ENCODE measurements at regions not wholly inside any gene's neighbourhood (a gene's known extent, or its start where the extent isn't known, plus 50 kb on each side); places are given as distances from the start of the nearest gene placed in this dataset.

DNA sequence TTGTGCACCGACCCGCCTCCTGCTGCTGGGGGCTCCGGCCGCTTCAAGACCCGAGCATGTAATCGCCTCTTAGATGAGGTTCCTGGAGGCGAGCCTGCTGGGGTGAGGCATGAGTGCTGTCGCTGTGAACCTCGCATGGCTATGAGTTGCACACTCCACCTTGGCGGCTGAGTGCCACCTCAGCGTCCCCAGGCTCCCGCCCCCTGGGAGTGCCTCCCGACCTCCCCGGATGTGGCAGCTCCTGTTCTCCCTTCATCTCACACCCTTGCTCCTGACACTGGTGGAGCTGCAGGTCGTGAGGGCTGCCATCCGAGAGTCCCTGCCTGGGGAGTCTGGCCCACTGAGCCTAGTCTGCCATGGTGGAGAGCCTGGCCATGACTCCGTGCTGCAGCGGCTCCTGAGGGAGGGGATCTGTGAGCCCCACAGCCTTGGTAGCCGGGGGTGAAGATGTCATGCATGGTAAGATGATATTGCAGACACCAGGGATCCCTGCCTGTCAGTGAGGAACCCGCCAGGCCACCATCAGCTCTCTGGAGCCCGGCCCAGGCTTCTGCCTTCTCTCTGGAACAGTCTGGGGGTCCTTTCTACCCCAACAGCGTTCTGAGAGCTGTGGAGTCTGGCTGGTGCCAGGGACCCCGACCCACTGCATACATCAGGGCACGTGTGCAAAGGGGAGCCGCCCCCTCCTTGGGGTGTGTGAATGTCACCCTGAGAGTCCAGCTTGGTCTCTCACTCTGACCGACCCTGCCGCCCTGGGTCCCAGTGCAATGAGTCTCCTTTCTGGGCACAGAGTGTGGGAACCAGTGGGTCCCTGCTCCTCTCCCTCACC, 61.6 kb upstream of the HS6ST1 start:
- no peak for DNase-seq (ENCODE audit: low read depth in 2 of 2)

DNA sequence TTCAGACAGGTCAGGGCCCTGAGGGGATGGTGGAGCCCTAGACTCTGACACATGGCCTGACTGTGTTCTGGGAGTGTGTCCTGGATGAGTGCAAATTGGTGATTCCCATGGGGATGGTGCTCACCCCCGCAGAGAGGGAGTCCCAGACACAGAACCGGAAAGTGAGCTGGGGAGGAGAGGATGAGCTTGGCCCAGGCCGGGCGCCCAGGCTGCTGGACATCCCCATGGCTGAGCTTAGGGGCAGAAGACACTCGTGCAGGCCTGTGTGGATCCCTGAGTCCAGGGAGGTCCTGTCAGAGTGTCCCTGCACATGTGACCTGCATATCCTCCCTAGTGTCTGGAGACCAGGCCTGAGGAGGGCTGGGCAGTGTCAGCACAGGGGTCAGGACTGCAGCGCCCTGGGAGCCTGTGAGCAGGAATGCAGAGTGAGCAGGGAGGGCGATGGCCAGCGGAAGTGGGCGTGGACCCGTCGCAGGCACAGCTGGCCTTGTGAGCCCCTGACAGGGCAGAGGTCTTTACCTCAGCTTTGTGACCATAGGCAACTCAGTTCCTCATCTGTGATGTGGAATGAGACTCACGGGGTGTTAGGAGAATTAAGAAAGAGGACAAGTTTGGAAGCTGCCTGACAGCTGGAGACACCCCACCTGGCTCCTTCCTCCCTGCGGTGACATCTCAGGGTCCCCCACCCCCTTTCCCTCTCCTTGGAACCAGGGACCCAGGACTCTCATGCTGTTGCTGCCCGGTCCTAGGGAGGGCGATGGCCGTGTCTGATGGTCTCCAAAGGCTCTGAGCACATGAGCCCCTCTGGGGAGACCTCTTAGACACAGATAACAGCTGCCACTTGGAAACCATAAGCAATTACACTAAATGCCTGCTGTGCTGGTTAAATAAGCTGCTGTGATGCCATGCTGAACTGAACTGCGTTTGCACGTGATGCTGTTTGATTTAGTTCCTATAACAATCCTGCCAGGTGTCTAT, 62.6 kb upstream of the HS6ST1 start:
- DNase-seq (ENCODE audit: low read depth in 2 of 2), result no peak

DNA sequence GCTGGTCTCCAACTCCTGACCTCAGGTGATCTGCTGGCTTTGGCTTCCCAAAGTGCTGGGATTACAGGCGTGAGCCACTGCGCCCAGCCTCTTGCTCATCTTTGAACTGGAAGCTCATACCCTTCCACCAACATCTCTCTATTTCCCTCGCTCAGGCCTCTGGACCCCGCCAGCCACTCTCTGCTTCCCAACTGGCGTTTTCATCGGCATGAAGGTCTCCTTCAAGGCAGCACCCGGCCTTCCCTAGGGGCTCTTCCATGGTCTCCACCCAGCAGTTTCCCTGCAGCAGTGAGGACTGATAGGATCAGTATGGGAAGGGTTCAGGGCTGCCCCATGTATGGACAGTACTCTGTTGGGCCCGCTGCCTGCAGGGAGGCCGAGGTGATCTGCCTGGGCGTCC, 65.8 kb upstream of the HS6ST1 start:
- no peak for DNase-seq (ENCODE audit: low read depth in 2 of 2)

DNA sequence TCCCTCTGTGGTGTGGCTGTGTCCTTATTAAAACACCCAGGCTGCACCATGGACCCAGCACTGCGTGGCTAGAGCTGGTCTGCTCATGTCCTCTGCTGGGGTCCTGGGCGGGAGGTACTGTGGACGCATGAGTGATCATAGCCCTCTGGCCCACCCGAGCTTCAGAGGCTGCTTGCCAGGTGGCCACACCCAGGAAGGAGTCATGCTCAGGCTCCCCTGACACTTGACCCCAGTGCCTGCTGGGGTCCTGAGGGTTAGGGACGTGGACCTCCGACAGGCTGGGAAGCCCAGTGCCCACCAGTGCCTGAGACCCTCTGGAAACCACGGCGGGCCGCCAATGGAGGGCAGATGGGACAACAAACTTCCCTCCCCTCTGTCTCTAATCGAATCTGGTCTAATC, 66.3 kb upstream of the HS6ST1 start:
- no peak for DNase-seq (ENCODE audit: low read depth in 2 of 2)

DNA sequence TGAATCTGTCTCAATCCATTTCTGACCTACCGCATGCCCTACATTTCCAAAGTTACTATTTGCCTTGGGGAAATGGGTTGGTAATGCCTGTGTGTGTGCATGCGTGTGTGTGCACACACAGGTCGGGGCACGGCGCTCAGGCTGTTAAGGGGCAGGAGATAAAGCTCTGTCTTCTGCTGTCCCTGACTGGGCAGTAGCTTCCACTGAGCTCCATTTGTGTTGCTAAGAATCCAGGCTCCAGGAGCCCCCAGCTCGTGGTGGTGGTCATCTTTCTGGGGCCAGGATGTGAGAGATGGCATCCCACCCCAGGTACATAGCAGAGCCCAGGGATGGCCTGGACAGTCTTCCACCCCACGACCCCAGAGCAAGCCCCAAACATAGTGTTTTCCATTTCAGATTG, 66.7 kb upstream of the HS6ST1 start:
- no peak for DNase-seq (ENCODE audit: low read depth in 2 of 2)

DNA sequence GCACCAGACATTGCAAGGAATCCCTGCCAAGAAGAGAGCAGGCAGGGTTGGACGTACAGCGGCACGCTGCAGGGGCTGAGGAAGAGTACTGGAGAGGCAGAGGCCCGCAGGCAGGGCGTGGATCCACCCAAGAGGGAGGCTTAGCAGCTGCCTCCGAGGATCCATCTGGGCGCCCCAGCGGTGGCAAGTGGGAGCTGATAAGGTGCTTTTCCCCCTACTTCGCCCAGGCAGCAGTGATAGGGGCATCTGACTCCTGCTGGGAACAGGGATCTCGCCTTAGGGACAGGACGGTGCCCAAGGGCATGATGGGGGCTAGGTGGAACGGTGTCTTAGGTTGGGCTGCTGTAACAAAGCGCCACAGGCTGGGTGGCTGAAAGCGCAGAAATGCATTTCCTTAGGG, 67.4 kb upstream of the HS6ST1 start:
- DNase-seq (ENCODE audit: low read depth in 2 of 2), result no peak

DNA sequence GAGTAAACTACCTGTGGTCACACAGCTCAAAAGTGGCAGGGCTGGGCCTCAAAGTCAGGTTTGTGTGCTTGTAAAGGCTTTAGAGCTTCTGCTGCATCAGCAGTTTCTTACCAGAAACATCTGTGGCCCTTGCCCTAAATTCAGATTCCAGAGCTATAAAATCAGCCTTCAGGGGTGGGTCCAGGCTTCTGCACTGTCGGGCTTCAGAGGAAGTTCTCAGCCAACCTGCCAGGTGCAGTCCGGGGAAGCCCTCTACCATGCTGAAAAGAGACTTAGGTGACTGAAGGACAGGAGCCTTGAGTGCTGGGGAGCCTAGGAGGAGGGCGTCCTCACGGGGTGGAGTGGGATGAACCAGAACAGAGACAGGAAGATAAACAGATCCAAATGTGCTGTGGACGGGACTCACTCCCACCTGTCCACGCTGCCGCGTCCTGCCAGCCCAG, 69.9 kb upstream of the HS6ST1 start:
- no peak for DNase-seq (ENCODE audit: low read depth in 2 of 2)

DNA sequence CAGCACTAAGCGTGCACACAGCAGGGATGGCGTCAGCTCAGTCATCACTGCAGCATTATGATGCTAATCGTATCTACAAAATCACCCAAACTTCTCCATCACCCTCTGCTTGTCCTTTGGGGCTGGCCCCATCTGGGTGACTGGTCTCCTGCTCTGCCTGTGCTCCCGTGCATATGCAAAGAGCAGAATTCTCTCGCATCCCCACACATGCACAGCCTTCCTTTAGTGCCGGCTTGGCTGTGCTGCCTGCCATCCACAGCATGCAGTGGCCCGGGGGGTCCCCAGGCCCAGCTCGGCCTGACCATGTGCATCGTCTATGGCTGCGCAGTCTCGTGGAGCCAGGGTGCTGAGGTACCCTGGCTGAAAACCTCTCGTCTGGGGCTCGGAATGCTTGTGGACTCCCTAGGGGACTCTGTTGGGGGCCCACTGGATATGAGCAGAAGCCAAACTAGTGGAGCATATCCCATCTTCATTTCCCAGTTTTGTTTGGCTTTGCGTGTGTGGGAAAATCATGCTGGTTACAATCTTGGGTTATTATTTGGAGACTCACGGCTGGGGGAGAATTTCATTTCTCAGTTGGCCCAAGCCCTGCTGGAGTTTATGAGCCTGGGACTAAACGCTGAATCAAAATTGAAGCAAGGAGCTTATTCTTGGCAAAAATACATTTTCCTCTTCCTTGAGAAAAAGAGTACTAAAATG, 70.9 kb upstream of the HS6ST1 start:
- no peak for DNase-seq (ENCODE audit: low read depth in 2 of 2)

DNA sequence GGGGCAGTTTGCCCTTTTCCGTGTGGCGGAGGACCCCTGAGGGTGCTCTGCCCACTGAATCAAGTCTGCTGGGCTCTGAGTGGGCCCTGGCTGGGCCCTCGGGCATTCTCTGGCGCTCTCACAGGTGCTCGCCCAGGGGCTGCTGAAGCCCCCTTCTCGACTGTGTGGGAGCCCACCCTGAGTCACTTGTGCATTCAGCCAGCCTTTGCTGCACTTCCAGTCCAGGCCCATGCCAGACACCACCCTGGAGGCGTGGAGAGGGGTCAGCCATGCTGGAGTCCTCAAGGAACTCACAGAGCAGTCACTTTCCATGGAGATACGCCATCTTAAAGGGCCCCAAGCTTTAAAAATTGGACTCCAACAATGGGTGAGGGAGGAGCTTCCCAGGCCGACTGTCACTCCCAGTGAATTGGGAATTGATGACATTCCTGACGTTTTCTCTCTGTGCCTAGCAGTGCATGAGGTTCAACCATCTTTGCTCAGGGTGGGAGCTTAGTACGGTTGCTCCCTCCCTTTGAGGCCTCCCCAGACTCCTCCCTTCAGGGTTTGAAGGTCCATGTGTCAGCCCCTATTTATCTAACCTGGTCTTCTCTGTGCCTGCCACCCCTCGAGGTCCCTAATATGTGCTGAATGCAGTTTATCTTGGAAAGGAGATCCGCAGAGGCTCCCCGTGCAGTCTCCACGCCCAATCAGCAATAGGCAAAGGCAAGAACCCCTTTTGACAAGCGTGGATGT, 71.8 kb upstream of the HS6ST1 start:
- no peak for DNase-seq (ENCODE audit: low read depth in 2 of 2)

DNA sequence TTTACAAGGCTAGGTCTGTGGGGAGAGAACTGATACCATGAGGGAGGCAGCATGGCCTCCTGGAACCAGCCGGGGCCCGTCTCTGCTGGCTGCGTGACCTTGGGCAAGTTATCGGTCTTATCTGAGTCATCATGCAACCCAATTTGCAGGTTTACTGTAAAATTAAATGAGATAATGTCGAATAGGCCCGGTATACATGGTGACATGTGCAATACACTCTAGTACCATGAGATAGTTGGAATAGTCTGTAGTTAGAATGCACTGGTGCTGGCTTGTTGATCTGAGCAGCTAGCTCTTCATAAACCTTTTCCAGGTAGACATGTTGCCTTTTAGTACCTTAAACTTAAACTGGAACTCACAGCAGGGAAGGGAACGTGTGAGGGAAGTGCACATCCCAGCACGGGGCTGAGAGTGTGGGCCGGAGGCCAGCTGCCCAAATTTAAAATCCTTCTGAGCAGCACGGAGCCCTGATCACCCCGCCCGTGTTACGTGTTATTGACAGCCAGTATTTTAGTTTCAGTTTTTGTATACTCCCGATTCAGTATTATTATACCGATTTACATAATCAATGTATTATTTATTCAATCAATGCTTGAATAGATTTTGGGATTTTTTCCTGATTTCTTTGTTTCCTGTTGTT, 72.4 kb upstream of the HS6ST1 start:
- DNase-seq (ENCODE audit: low read depth in 2 of 2), result no peak

DNA sequence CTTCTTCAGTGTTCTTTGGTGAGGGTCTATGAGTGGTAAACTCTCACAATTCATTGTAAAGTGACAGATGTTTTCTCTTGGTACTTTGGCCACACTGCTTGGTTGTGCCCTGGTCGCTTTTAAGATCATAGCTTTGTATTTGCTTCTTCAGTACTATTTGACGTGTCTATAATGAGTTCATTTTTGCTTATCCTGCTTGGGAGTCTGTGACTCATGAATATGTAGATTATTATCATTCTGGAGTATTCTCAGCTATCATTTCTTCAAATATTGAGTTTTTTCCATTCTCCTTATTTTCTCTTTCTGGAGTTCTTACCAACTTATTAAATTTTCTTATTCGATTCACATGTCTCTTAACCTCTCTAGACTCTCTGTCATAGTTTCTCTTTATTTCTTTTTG, 73.0 kb upstream of the HS6ST1 start:
- no peak for DNase-seq (ENCODE audit: low read depth in 2 of 2)

DNA sequence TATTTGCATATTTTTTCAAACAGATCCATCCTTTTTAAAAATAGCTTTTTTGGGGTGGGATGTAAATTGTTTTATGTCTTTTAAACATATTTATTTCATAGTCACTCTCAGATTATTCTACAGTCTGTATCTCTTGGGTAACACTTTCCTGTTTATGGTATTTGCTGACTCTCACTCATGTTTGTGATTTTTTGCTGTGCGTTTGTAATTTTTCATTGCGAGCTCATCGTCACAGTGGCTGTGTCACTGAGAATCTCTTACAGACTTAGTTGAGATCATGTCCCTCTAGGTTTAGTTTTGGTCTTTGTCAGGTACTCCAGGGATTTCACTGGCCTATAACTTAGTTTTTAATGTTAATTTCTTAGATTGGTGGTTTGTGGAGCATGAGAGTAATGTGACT, 73.5 kb upstream of the HS6ST1 start:
- no peak for DNase-seq (ENCODE audit: low read depth in 2 of 2)

DNA sequence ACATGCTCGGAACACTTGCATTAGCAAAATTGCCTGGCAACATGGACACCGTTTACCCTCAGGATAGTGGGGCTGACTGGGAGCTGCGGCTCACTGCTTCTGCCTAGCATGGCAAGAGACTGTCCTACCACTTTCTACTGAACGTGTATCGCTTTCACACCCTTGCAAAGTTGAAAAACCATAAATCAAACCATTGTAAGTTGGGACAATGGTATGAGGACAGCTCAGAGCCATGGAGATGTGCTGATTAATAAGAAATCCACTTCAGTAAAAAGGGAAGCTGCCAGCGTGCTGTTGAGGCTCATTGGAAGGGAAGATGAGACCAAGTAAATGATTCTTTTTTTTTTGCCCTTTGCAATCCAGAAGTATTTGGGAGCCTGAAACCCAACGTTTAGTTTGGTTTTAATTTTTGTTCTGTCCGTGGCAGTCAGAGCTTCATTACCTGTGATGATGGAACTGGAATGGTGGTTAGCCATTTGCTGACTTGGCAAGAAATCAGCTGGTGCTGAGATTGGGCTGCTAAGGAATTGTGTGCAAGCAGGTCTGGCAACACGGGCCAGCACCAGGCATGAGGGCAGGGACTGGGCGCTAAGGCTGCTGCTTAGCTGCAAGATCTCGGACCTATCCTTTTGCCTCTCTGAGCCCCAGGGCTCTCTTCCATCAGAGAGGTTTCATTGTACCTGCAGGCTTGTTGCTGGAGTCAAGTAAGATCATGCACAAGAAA, 75.5 kb upstream of the HS6ST1 start:
- DNase-seq (ENCODE audit: low read depth in 2 of 2), result no peak

DNA sequence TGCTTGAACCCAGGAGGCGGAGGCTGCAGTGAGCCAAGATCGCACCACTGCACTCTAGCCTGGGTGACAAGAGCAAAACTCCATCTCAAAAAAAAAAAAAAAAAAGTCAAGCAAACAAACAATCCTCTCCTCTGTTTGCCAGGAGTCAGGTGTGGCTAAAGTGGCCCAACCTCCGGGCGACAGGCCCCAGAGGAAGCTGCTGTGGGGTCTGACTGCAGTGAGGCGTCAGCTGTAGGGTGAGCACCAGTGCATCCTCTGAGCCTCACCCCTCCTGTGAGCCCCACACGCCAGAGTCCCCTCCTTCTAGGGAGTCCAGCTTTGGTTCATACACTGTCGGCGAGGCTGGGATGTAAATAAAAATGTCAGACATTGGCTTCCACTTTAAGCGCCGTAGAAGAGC, 76.5 kb upstream of the HS6ST1 start:
- no peak for DNase-seq (ENCODE audit: low read depth in 2 of 2)

DNA sequence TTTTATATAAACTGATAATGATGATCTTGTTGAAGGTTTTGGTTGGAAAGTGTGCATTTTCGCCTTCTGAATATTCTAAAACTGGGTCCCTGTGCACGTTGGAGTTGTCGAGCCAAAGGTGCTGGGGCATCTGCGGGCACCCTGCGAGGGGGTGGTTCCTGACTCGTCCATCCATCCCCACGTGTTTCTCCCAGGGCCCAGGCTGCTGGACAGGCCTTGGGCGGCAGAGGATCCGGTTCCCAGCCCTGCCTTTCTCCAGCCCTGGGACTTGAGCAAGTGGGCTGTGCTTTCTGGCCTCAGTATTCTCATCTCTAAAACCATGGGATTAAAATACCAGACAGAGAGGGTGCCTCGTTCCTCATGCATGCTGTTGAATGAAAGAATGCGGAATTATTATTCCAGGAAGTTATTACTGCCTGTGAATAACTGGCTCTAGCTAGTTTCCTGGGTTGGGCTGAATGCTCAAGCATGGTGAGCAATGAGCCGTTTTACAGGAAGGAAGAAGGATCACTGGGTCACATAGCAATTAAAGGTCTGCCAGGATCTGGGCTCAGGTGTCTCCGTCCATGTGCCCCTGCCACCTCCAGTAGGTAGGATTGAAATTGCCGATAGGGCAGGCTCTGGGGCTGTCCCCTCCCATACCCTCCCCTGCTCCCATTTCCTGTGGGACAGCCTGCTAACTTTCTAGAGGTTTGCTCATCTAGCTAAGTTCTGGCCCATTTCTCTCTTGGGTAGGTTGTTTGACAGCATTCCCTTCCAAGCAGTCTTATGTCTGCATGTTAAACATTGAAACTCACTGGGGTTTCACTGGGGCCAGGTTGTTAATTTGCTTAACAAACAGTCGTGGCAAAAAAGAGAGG, 77.2 kb upstream of the HS6ST1 start:
- DNase-seq (ENCODE audit: low read depth in 2 of 2), result no peak

DNA sequence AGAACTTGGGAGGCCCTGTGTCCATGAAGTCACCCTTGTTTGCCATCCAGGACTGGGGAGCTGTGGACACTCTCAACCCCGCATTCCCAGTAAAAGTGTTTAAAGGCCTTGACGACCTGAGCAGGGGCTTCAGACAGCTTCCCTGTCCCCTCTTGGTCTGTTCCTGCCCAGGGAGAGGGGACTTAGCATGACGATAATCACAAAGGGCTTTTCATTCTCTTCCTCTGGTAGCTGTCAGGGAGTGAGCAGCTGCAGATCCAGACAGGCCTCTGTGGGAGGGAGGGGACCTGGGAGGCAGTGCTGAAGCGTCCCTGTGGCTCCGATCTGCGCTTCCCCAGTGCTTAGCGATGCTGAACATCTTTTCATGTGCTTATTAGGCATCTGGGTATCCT, 77.8 kb upstream of the HS6ST1 start:
- no peak for DNase-seq (ENCODE audit: low read depth in 2 of 2)

DNA sequence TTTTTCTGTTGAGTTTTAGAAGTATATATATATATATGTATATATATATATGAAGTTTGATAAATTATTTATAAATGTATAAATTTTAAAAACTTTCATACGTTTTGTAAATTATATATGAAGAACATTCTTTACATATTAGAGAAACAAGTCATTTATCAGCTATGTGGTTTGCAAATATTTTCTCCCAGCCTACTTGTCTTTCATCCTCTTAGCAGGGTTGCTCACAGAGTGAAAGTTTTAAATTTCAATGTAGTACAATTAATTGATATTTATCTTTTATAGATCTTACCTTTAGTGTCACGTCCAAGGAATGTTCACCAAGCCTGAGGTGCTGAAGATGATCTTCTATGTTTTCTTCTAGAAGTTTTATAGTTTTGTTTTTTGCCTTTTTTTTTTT, 78.3 kb upstream of the HS6ST1 start:
- no peak for DNase-seq (ENCODE audit: low read depth in 2 of 2)

DNA sequence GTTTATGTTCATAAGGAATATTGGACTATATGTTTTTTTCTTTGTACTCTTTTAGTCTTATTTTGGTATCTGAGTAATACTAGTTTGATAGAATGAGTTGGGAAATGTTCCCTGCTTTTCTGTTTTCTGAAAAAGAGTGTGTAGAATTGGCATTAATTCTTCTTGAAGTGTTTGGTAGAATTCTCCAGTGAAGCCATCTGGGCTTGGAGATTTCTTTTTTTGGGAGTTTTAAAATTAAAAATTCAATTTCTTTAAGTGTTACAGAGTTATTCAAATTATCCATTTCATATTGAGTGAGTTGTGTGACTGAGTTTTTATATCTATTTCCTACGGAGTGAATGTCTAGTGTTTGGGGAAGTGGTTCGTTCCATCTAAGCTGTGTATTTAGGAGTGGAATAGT, 80.6 kb upstream of the HS6ST1 start:
- DNase-seq (ENCODE audit: low read depth in 2 of 2), result no peak

DNA sequence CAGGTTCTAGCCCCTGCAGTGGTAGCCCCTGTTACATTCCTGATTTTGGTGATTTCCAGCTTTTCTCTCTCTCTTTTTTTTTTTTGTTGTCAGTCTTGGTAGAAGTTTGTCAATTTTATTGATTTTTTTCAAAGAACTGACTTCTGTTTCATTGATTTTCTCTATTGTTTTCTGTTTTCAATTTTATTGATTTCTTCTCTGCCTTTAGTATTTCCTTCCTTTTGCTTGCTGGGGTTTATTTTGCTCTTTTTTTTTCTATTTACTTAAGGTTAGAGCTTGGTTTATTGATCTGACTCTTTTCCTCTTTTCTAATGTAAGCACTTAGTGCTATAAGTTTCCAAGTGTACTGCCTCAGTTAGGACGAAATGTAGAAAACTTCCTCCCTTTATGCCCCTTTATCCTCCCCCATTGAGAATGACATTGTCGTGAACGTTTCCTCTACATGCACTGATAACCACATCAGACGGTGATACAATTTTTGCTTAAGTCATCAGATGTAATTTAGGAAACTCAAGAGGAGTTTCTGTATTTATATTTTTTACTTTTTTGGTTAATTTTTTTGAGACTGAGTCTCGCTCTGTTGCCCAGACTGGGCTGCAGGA, 81.1 kb upstream of the HS6ST1 start:
- no peak for DNase-seq (ENCODE audit: low read depth in 2 of 2)
